ENCODE measurements at regions not wholly inside any gene's neighbourhood (a gene's known extent, or its start where the extent isn't known, plus 50 kb on each side); places are given as distances from the start of the nearest gene placed in this dataset.
A peak's percentile ranks its signal among the peaks of the same experiment; 100 is the strongest.

- no peaks in the 10 kb centered on the region for H3K27me3 ChIP-seq
- no peak overlapping the region for H3K4me3 ChIP-seq
- no peaks in the 10 kb centered on the region for H3K4me1 ChIP-seq (ENCODE audit: low read depth)
- no peak for TF ChIP-seq CTCF (IDR thresholded peaks at IDR 0.05; ENCODE audit: low read depth, low read length)
- H3K36me3 ChIP-seq, result no peaks in the 10 kb centered on the region
- H3K9me3 ChIP-seq (ENCODE audit: low read depth), result no peaks in the 10 kb centered on the region
- DNase-seq (ENCODE audit: low read depth in 1 of 2, low spot score in 1 of 2), result peak; percentile 39 to 79
- no peak overlapping the region for H3K27ac ChIP-seq
Measured at GRCh38 chr5:167861129-167861927, 430.1 kb upstream of the WWC1 start.

- Histone ChIP-seq H3K4me3 (no peak overlapping the region), H3K36me3 (no peaks in the 10 kb centered on the region), H3K4me1 (ENCODE audit: low read depth) (no peaks in the 10 kb centered on the region), H3K27me3 (no peaks in the 10 kb centered on the region), H3K9me3 (ENCODE audit: low read depth) (no peaks in the 10 kb centered on the region), H3K27ac (no peak overlapping the region)
- DNase-seq (ENCODE audit: low read depth in 1 of 2, low spot score in 1 of 2), result no peak
- no peak for TF ChIP-seq CTCF (IDR thresholded peaks at IDR 0.05; ENCODE audit: low read depth, low read length)
Measured at GRCh38 chr5:167861928-167862426, 429.5 kb upstream of the WWC1 start.

GRCh38 chr5:167863883-167864282 is 427.6 kb upstream of the WWC1 start:
- H3K4me1 ChIP-seq (ENCODE audit: low read depth), result no peaks in the 10 kb centered on the region
- H3K27ac ChIP-seq, result no peak overlapping the region
- no peaks in the 10 kb centered on the region for H3K27me3 ChIP-seq
- no peak overlapping the region for H3K4me3 ChIP-seq
- no peak for TF ChIP-seq CTCF (IDR thresholded peaks at IDR 0.05; ENCODE audit: low read depth, low read length)
- H3K36me3 ChIP-seq, result no peaks in the 10 kb centered on the region
- no peak for DNase-seq (ENCODE audit: low read depth in 1 of 2, low spot score in 1 of 2)
- no peaks in the 10 kb centered on the region for H3K9me3 ChIP-seq (ENCODE audit: low read depth)

GRCh38 chr5:167864801-167865200 is 426.6 kb upstream of the WWC1 start:
- Histone ChIP-seq H3K27me3 (no peaks in the 10 kb centered on the region), H3K4me3 (no peak overlapping the region), H3K27ac (no peak overlapping the region), H3K4me1 (ENCODE audit: low read depth) (no peaks in the 10 kb centered on the region), H3K9me3 (ENCODE audit: low read depth) (no peaks in the 10 kb centered on the region), H3K36me3 (no peaks in the 10 kb centered on the region)
- no peak for TF ChIP-seq CTCF (IDR thresholded peaks at IDR 0.05; ENCODE audit: low read depth, low read length)
- DNase-seq (ENCODE audit: low read depth in 1 of 2, low spot score in 1 of 2), result no peak

- peak in 1 of 2 donors; percentile 13 for DNase-seq (ENCODE audit: low read depth in 1 of 2, low spot score in 1 of 2)
- H3K27ac ChIP-seq, result no peak overlapping the region
- no peak for TF ChIP-seq CTCF (IDR thresholded peaks at IDR 0.05; ENCODE audit: low read depth, low read length)
- H3K36me3 ChIP-seq, result no peaks in the 10 kb centered on the region
- H3K4me3 ChIP-seq, result no peak overlapping the region
- no peaks in the 10 kb centered on the region for H3K27me3 ChIP-seq
- H3K4me1 ChIP-seq (ENCODE audit: low read depth), result no peaks in the 10 kb centered on the region
- no peaks in the 10 kb centered on the region for H3K9me3 ChIP-seq (ENCODE audit: low read depth)
Measured at GRCh38 chr5:167866797-167867196, 424.6 kb upstream of the WWC1 start.

Measured in cardiac muscle cell (in vitro differentiated cells and primary cell).